SK-N-SH (cell line): ENCODE measurements at regions not wholly inside any gene's neighbourhood (a gene's known extent, or its start where the extent isn't known, plus 50 kb on each side); places are given as distances from the start of the nearest gene placed in this dataset.

Source experiments
- CTCF ChIA-PET: fragments of 300-600, 350-600 bp; formaldehyde crosslinking; extraction: SDS; loops from one replicate; lab custom pipeline; 2021; lab: Yijun Ruan, JAX
- POLR2A ChIA-PET: fragments of 350-600 bp; sonication (Branson Sonifier 250); formaldehyde crosslinking; extraction: SDS; loops from one replicate; lab custom pipeline; 2020; ENCODE audit warnings: antibody characterized with exemption, inconsistent platforms; lab: Yijun Ruan, JAX
- DNase-seq: peaks from one replicate; pipeline ENCODE4 v3.0.0; 2012
- H2AFZ ChIP-seq: fragments of 200-600 bp; sonication (generic); 2 replicates; pipeline ENCODE4 v1.8.1; 2016; ENCODE audit warnings: antibody characterized with exemption, mild to moderate bottlenecking, low read depth
- H3F3A ChIP-seq: fragments of 200-600 bp; sonication (generic); replicated peaks from 2 replicates; pipeline ENCODE3; 2016; ENCODE audit warnings: antibody characterized with exemption, mild to moderate bottlenecking; ENCODE audit not compliant: insufficient read depth
- H3K27ac ChIP-seq, 2 experiments: fragments of 200-500 bp in 1 of 2; fragments of 200-600 bp in 1 of 2; sonication (Bioruptor generic) in 1 of 2; sonication (generic), shearing (Covaris generic) in 1 of 2; 2 replicates each; pipeline versions ENCODE4 v1.5.1 to v1.6.1; 2014 to 2016; ENCODE audit warnings: low read depth in 2 of 2, inconsistent platforms in 1 of 2, low read length in 1 of 2, mild to moderate bottlenecking in 1 of 2, mixed read lengths in 1 of 2
- H3K27me3 ChIP-seq: fragments of 200-600 bp; sonication (generic), shearing (Covaris generic); 2 replicates; pipeline ENCODE4 v1.6.1; 2016; ENCODE audit warnings: mixed run types; ENCODE audit not compliant: insufficient read depth
- H3K36me3 ChIP-seq, 2 experiments: fragments of 200-500 bp in 1 of 2; fragments of 200-600 bp in 1 of 2; sonication (Bioruptor generic) in 1 of 2; sonication (generic) in 1 of 2; replicated peaks in 1 of 2; 2 replicates each; pipeline versions ENCODE3 to v1.5.1; 2014 to 2016; ENCODE audit warnings: low read length in 1 of 2, mild to moderate bottlenecking in 1 of 2; ENCODE audit not compliant: insufficient read depth in 2 of 2, control insufficient read depth in 1 of 2
- H3K4me1 ChIP-seq, 2 experiments: fragments of 200-500 bp in 1 of 2; fragments of 200-600 bp in 1 of 2; sonication (Bioruptor generic) in 1 of 2; sonication (generic), shearing (Covaris generic) in 1 of 2; 2 replicates each; pipeline versions ENCODE4 v1.5.1 to v1.6.1; 2014 to 2016; ENCODE audit warnings: low read depth in 1 of 2, low read length in 1 of 2, mixed run types in 1 of 2; ENCODE audit not compliant: insufficient read depth in 2 of 2, control insufficient read depth in 1 of 2
- H3K4me2 ChIP-seq: fragments of 200-600 bp; sonication (generic), shearing (Covaris generic); 2 replicates; pipeline ENCODE4 v1.6.1; 2017; ENCODE audit warnings: mixed run types
- H3K4me3 ChIP-seq, 2 experiments: fragments of 200-500 bp in 1 of 2; fragments of 200-600 bp in 1 of 2; sonication (Bioruptor generic) in 1 of 2; sonication (generic), shearing (Covaris generic) in 1 of 2; 2 replicates each; pipeline versions ENCODE4 v1.5.1 to v1.8.1; 2014 to 2016; ENCODE audit warnings: low read depth in 2 of 2, inconsistent platforms in 1 of 2, low read length in 1 of 2, mild to moderate bottlenecking in 1 of 2, mixed read lengths in 1 of 2, moderate library complexity in 1 of 2
- H3K79me2 ChIP-seq: fragments of 200-600 bp; sonication (generic); 2 replicates; pipeline ENCODE4 v1.8.1; 2017; ENCODE audit warnings: mild to moderate bottlenecking; ENCODE audit not compliant: insufficient read depth
- H3K9ac ChIP-seq: fragments of 200-600 bp; sonication (generic); 2 replicates; pipeline ENCODE4 v1.6.1; 2017; ENCODE audit warnings: mixed run types
- H3K9me2 ChIP-seq: fragments of 200-600 bp; sonication (generic); 2 replicates; pipeline ENCODE4 v1.6.1; 2017; ENCODE audit warnings: mixed run types
- H3K9me3 ChIP-seq: fragments of 200-600 bp; sonication (generic); 2 replicates; pipeline ENCODE4 v1.6.1; 2017; ENCODE audit warnings: mixed run types, mild to moderate bottlenecking, moderate library complexity
- H4K20me1 ChIP-seq: fragments of 200-600 bp; sonication (generic); 2 replicates; pipeline ENCODE4 v1.6.1; 2017; ENCODE audit warnings: mild to moderate bottlenecking, mixed run types; ENCODE audit not compliant: insufficient read depth
- CHD2 ChIP-seq: fragments of 150-350 bp; IDR thresholded peaks from 2 replicates; pipeline ENCODE4 v1.6.1; 2018; ENCODE audit warnings: low read length; ENCODE audit not compliant: partially characterized antibody
- EP300 ChIP-seq, 2 experiments: IDR thresholded peaks; 2 replicates each; pipeline versions ENCODE4 v1.4.0 to v1.6.1; 2012; ENCODE audit warnings: borderline replicate concordance in 1 of 2, low read depth in 1 of 2, low read length in 1 of 2
- FOSL2 ChIP-seq: IDR thresholded peaks from 2 replicates; pipeline ENCODE4 v1.4.0; 2012; ENCODE audit warnings: low read depth, mild to moderate bottlenecking, moderate library complexity, borderline replicate concordance
- FOXJ3 ChIP-seq: sonication (generic); formaldehyde crosslinking; IDR thresholded peaks from 2 replicates; pipeline ENCODE4 v1.5.1; 2020; ENCODE audit warnings: mild to moderate bottlenecking, missing genetic modification reagents
- FOXM1 ChIP-seq: IDR thresholded peaks from 2 replicates; pipeline ENCODE4 v1.4.0; 2012; ENCODE audit warnings: low read depth, mild to moderate bottlenecking
- GATA2 ChIP-seq: sonication (generic); formaldehyde crosslinking; IDR thresholded peaks from 2 replicates; pipeline ENCODE4 v1.5.0; 2020; ENCODE audit warnings: mild to moderate bottlenecking, missing genetic modification reagents
- MXI1 ChIP-seq: IDR thresholded peaks from 2 replicates; pipeline ENCODE4 v1.6.1; 2012; ENCODE audit warnings: mild to moderate bottlenecking, low read depth, low read length, improper control_type of control experiment
- NFIC ChIP-seq: IDR thresholded peaks from 2 replicates; pipeline ENCODE4 v1.4.0; 2012; ENCODE audit warnings: borderline replicate concordance
- RCOR1 ChIP-seq: fragments of 150-350 bp; IDR thresholded peaks from 2 replicates; pipeline ENCODE4 v1.6.1; 2017; ENCODE audit warnings: antibody characterized with exemption, low read length
- SIN3A ChIP-seq: IDR thresholded peaks from 2 replicates; pipeline ENCODE4 v1.6.1; 2012; ENCODE audit warnings: low read depth, mild to moderate bottlenecking, low read length, moderate library complexity, borderline replicate concordance
- TAF1 ChIP-seq: IDR thresholded peaks from 2 replicates; pipeline ENCODE4 v1.6.1; 2012; ENCODE audit warnings: low read depth, mild to moderate bottlenecking, low read length, moderate library complexity, borderline replicate concordance
- TCF12 ChIP-seq: IDR thresholded peaks from 2 replicates; pipeline ENCODE4 v1.4.0; 2012
- TEAD4 ChIP-seq: IDR thresholded peaks from 2 replicates; pipeline ENCODE4 v1.4.0; 2012; ENCODE audit warnings: mild to moderate bottlenecking, borderline replicate concordance; ENCODE audit not compliant: insufficient read depth
- WGBS: methylation state at CpG from one replicate; pipeline ENCODE4 v1.1.6; 2017; ENCODE audit warnings: low lambda C conversion rate; 5-methylcytosine and 5-hydroxymethylcytosine counted together
- TF ChIP-seq, protein P1 (sequence below): fragments of 150-350 bp; IDR thresholded peaks from 2 replicates; pipeline ENCODE4 v1.6.1; 2017; ENCODE audit warnings: antibody characterized with exemption, low read length, low read depth, borderline replicate concordance
- TF ChIP-seq, protein P2 (sequence below): fragments of 150-350 bp; IDR thresholded peaks from 2 replicates; pipeline ENCODE4 v1.6.1; 2016; ENCODE audit warnings: mild to moderate bottlenecking, low read depth, low read length
- TF ChIP-seq, protein P3 (sequence below): IDR thresholded peaks from 2 replicates; pipeline ENCODE4 v1.6.1; 2012; ENCODE audit warnings: mild to moderate bottlenecking, low read depth, low read length, moderate library complexity

DNA sequence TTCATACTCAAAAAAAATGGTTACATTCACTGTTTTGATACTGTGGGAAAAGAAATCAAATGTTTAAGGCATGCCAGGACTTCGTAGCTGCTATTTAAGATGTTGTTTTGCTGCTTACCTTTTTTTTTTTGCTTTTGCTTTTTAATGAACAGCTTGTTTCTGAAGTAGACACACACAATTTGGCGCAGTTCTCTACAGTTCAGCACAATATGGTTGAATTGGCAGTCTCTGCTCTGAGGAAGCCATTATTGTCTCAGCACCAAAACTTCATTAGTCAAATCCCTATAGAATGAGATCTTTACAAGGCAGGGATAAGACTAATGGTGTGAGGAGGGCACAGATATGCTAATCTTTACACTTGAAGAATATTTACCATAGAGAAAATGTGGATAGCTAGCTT is 197.6 kb downstream of the SLITRK5 start:
- POLR2A ChIA-PET = no interaction called here
- Histone ChIP-seq H3K36me3 (no peaks in the 10 kb centered on the region), H3K27me3 (no peaks in the 10 kb centered on the region), H3F3A (no peaks in the 10 kb centered on the region), H3K4me1 (no peaks in the 10 kb centered on the region; a peak in 1 of 4 replicates), H3K4me3 (no peak overlapping the region), H4K20me1 (no peaks in the 10 kb centered on the region), H3K9me3 (no peaks in the 10 kb centered on the region), H3K79me2 (no peaks in the 10 kb centered on the region), H2AFZ (no peak overlapping the region), H3K27ac (no peak overlapping the region), H3K9ac (no peak overlapping the region), H3K4me2 (no peak overlapping the region), H3K9me2 (no peaks in the 10 kb centered on the region)
- no peak for DNase-seq
- TF ChIP-seq EP300 (IDR thresholded peaks at IDR 0.05; ENCODE audit: borderline replicate concordance in 1 of 2, low read depth in 1 of 2, low read length in 1 of 2) = no peak
- TF ChIP-seq CHD2 = no peak
- TF ChIP-seq GATA2 (CRISPR knock-in tag) = no peak
- TF ChIP-seq RCOR1 = no peak
- TF ChIP-seq TAF1 = no peak
- no peak for TF ChIP-seq NFIC
- TF ChIP-seq MXI1 = no peak
- no peak for TF ChIP-seq FOXJ3 (CRISPR knock-in tag)
- TF ChIP-seq TEAD4 = no peak
- no peak for TF ChIP-seq FOXM1
- TF ChIP-seq, protein P1, sequence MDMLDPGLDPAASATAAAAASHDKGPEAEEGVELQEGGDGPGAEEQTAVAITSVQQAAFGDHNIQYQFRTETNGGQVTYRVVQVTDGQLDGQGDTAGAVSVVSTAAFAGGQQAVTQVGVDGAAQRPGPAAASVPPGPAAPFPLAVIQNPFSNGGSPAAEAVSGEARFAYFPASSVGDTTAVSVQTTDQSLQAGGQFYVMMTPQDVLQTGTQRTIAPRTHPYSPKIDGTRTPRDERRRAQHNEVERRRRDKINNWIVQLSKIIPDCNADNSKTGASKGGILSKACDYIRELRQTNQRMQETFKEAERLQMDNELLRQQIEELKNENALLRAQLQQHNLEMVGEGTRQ = no peak
- TF ChIP-seq TCF12 = no peak
- no peak for TF ChIP-seq FOSL2
- TF ChIP-seq SIN3A = no peak
- TF ChIP-seq, protein P2, sequence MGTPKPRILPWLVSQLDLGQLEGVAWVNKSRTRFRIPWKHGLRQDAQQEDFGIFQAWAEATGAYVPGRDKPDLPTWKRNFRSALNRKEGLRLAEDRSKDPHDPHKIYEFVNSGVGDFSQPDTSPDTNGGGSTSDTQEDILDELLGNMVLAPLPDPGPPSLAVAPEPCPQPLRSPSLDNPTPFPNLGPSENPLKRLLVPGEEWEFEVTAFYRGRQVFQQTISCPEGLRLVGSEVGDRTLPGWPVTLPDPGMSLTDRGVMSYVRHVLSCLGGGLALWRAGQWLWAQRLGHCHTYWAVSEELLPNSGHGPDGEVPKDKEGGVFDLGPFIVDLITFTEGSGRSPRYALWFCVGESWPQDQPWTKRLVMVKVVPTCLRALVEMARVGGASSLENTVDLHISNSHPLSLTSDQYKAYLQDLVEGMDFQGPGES = no peak
- TF ChIP-seq, protein P3, sequence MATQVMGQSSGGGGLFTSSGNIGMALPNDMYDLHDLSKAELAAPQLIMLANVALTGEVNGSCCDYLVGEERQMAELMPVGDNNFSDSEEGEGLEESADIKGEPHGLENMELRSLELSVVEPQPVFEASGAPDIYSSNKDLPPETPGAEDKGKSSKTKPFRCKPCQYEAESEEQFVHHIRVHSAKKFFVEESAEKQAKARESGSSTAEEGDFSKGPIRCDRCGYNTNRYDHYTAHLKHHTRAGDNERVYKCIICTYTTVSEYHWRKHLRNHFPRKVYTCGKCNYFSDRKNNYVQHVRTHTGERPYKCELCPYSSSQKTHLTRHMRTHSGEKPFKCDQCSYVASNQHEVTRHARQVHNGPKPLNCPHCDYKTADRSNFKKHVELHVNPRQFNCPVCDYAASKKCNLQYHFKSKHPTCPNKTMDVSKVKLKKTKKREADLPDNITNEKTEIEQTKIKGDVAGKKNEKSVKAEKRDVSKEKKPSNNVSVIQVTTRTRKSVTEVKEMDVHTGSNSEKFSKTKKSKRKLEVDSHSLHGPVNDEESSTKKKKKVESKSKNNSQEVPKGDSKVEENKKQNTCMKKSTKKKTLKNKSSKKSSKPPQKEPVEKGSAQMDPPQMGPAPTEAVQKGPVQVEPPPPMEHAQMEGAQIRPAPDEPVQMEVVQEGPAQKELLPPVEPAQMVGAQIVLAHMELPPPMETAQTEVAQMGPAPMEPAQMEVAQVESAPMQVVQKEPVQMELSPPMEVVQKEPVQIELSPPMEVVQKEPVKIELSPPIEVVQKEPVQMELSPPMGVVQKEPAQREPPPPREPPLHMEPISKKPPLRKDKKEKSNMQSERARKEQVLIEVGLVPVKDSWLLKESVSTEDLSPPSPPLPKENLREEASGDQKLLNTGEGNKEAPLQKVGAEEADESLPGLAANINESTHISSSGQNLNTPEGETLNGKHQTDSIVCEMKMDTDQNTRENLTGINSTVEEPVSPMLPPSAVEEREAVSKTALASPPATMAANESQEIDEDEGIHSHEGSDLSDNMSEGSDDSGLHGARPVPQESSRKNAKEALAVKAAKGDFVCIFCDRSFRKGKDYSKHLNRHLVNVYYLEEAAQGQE = no peak
- CTCF ChIA-PET = no interaction called here
- 37% methylated on average over 2 of the region's 2 CpGs for WGBS
